HG03354 (cell line): ENCODE measurements at regions not wholly inside any gene's neighbourhood (a gene's known extent, or its start where the extent isn't known, plus 50 kb on each side); places are given as distances from the start of the nearest gene placed in this dataset.

Experiments
- ATAC-seq: cut with Tn5 transposase; IDR thresholded peaks from one replicate; pipeline ENCODE4 v1.9.1; 2021; ENCODE audit warnings: mild to moderate bottlenecking; ENCODE audit not compliant: unreplicated experiment, poor library complexity, severe bottlenecking

GRCh38 chr16:66315210-66315825 is 51.2 kb upstream of the CDH5 start:
- peak; percentile 95 for ATAC-seq

- ATAC-seq: no peak
Measured at GRCh38 chr16:66311306-66311705, 55.2 kb upstream of the CDH5 start.

- ATAC-seq: no peak
Measured at GRCh38 chr16:66309215-66309807, 57.2 kb upstream of the CDH5 start.

GRCh38 chr16:66308096-66308495 is 58.4 kb upstream of the CDH5 start:
- no peak for ATAC-seq

- ATAC-seq: no peak
Measured at GRCh38 chr16:66306366-66307150, 59.9 kb upstream of the CDH5 start.

GRCh38 chr16:66304961-66305360 is 61.5 kb upstream of the CDH5 start:
- ATAC-seq: no peak

- no peak for ATAC-seq
Measured at GRCh38 chr16:66304151-66304550, 62.3 kb upstream of the CDH5 start.

- no peak for ATAC-seq
Measured at GRCh38 chr16:66300501-66300900, 66.0 kb upstream of the CDH5 start.

- ATAC-seq: no peak
Measured at GRCh38 chr16:66300037-66300436, 66.5 kb upstream of the CDH5 start.

- ATAC-seq: no peak
Measured at GRCh38 chr16:66299349-66299748, 67.1 kb upstream of the CDH5 start.

GRCh38 chr16:66298571-66299120 is 67.8 kb upstream of the CDH5 start:
- no peak for ATAC-seq

- no peak for ATAC-seq
Measured at GRCh38 chr16:66298006-66298405, 68.5 kb upstream of the CDH5 start.

- no peak for ATAC-seq
Measured at GRCh38 chr16:66296591-66296990, 69.9 kb upstream of the CDH5 start.

GRCh38 chr16:66295761-66296546 is 70.5 kb upstream of the CDH5 start:
- ATAC-seq: no peak

- no peak for ATAC-seq
Measured at GRCh38 chr16:66295213-66295612, 71.3 kb upstream of the CDH5 start.

GRCh38 chr16:66294507-66294906 is 72.0 kb upstream of the CDH5 start:
- ATAC-seq: no peak

GRCh38 chr16:66293932-66294331 is 72.6 kb upstream of the CDH5 start:
- no peak for ATAC-seq

- ATAC-seq: no peak
Measured at GRCh38 chr16:66293207-66293735, 73.2 kb upstream of the CDH5 start.

- ATAC-seq: no peak
Measured at GRCh38 chr16:66292241-66292935, 74.1 kb upstream of the CDH5 start.
